Muscle of leg (tissue), 3 donors: ENCODE measurements at regions not wholly inside any gene's neighbourhood (a gene's known extent, or its start where the extent isn't known, plus 50 kb on each side); places are given as distances from the start of the nearest gene placed in this dataset.

Source experiments
- DNase-seq: peaks from one replicate; pipeline ENCODE4 v3.0.0; 2013
- H3K27ac ChIP-seq: one replicate; pipeline ENCODE4 v1.5.1; 2013; ENCODE audit warnings: mild to moderate bottlenecking, low read length, control low read depth
- H3K27me3 ChIP-seq: one replicate; pipeline ENCODE4 v1.6.1; 2013; ENCODE audit warnings: low read length; ENCODE audit not compliant: control insufficient read depth, insufficient read depth
- H3K36me3 ChIP-seq: one replicate; pipeline ENCODE4 v1.6.1; 2013; ENCODE audit warnings: low read length; ENCODE audit not compliant: control insufficient read depth, insufficient read depth
- H3K4me1 ChIP-seq: one replicate; pipeline ENCODE4 v1.6.1; 2013; ENCODE audit warnings: low read length; ENCODE audit not compliant: control insufficient read depth, insufficient read depth
- H3K4me3 ChIP-seq: one replicate; pipeline ENCODE4 v1.5.1; 2013; ENCODE audit warnings: low read length, control low read depth
- H3K9me3 ChIP-seq: replicated peaks from 2 replicates; pipeline ENCODE4 v1.6.1; 2013; ENCODE audit warnings: low read depth, low read length; ENCODE audit not compliant: control insufficient read depth
- WGBS: methylation state at CpG from one replicate; pipeline ENCODE4 v1.1.5; 2013; ENCODE audit warnings: missing lambda C conversion rate; ENCODE audit not compliant: insufficient coverage; 5-methylcytosine and 5-hydroxymethylcytosine counted together

DNA sequence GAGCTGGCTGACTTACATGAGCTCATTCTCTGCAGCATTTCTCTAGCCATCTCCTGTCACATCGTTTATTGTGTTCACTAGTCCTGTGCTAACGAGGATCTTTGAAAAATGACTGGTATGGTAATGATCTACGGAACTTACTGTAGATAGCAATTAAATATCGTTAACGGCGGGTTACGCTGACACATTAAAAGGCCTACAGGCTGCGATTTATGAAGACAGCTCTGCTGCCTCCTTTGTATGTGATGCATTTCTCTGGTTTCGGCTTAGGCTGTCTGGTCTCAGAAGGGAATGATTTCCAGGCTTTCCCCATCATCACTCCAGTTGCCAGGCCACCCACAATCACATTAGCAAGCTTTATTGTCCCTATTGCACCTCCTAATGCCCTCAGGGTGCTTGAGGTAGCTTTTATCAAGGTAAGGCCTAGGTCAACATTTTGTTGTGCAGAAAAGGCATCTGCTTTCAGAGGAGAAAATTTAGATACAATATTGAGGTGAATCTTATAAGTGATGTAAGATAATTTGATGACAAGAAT lies 284.4 kb downstream of the SOX11 start:
- Histone ChIP-seq H3K36me3 (no peaks in the 10 kb centered on the region), H3K27me3 (peaks cover 6% of the 10 kb centered on the region), H3K27ac (no peak overlapping the region), H3K4me1 (peaks cover 7% of the 10 kb centered on the region), H3K9me3 (no peaks in the 10 kb centered on the region), H3K4me3 (no peak overlapping the region)
- WGBS: 79% methylated on average over 2 of the region's 9 CpGs
- no peak for DNase-seq

- peaks cover 8% of the 10 kb centered on the region for H3K27me3 ChIP-seq
- no peak overlapping the region for H3K4me3 ChIP-seq
- no peak overlapping the region for H3K27ac ChIP-seq
- 80% methylated on average over 1 of the region's 2 CpGs for WGBS
- no peaks in the 10 kb centered on the region for H3K36me3 ChIP-seq
- no peaks in the 10 kb centered on the region for H3K9me3 ChIP-seq
- peaks cover 7% of the 10 kb centered on the region for H3K4me1 ChIP-seq
- DNase-seq: no peak
Observed at GRCh38 chr2:5977477-5977876, 285.3 kb downstream of the SOX11 start.

DNA sequence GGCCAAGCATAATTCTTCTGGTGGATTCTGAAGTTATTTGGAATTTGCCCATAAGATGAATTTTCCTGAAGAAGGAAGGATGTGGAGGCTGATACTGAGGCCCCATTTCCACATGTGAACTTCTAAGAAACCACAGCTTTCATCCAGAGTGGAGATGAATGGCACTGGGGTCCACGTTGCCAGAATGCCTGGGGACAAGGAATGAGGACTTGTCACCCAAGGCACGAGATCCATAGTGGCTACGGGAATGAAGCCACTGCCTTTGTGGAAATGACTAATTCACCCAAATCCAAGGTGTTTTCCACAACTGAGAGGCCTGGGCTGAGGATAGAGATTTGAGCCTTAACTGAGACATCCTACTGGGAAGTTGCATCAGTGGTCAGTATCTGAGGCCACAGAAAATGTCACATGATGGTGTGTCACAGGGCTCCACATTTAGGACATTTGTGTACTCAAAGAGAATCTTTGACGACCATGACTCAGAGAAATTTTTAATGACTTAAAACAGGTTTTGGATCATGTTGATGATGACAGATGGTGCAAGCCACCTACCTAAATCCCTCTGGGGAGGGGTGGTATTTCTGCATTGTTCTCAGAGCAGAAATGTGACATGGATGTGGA lies 286.1 kb downstream of the SOX11 start:
- Histone ChIP-seq H3K4me3 (no peak overlapping the region), H3K36me3 (no peaks in the 10 kb centered on the region), H3K4me1 (peaks cover 7% of the 10 kb centered on the region), H3K9me3 (no peaks in the 10 kb centered on the region), H3K27ac (no peak overlapping the region), H3K27me3 (peaks cover 12% of the 10 kb centered on the region)
- no peak for DNase-seq
- 92% methylated on average over 2 of the region's 4 CpGs for WGBS

- Histone ChIP-seq H3K27me3 (peaks cover 14% of the 10 kb centered on the region), H3K36me3 (no peaks in the 10 kb centered on the region), H3K4me1 (peaks cover 6% of the 10 kb centered on the region), H3K4me3 (no peak overlapping the region), H3K27ac (no peak overlapping the region), H3K9me3 (no peaks in the 10 kb centered on the region)
- 76% methylated on average over 5 of the region's 16 CpGs for WGBS
- DNase-seq: no peak
Observed at GRCh38 chr2:5980450-5981190, 288.4 kb downstream of the SOX11 start.

GRCh38 chr2:5982193-5982902 lies 290.2 kb downstream of the SOX11 start:
- 62% methylated on average over 9 of the region's 16 CpGs for WGBS
- Histone ChIP-seq H3K4me1 (peaks cover 6% of the 10 kb centered on the region), H3K9me3 (no peaks in the 10 kb centered on the region), H3K27ac (no peak overlapping the region), H3K27me3 (peaks cover 14% of the 10 kb centered on the region), H3K36me3 (no peaks in the 10 kb centered on the region), H3K4me3 (no peak overlapping the region)
- DNase-seq: no peak

- no peak for DNase-seq
- no peak overlapping the region for H3K27ac ChIP-seq
- 87% methylated on average over 10 of the region's 11 CpGs for WGBS
- H3K4me3 ChIP-seq: no peak overlapping the region
- H3K9me3 ChIP-seq: no peaks in the 10 kb centered on the region
- H3K4me1 ChIP-seq: peaks cover 6% of the 10 kb centered on the region
- H3K27me3 ChIP-seq: peaks cover 14% of the 10 kb centered on the region
- no peaks in the 10 kb centered on the region for H3K36me3 ChIP-seq
Observed at GRCh38 chr2:5982903-5983265, 290.7 kb downstream of the SOX11 start.

DNA sequence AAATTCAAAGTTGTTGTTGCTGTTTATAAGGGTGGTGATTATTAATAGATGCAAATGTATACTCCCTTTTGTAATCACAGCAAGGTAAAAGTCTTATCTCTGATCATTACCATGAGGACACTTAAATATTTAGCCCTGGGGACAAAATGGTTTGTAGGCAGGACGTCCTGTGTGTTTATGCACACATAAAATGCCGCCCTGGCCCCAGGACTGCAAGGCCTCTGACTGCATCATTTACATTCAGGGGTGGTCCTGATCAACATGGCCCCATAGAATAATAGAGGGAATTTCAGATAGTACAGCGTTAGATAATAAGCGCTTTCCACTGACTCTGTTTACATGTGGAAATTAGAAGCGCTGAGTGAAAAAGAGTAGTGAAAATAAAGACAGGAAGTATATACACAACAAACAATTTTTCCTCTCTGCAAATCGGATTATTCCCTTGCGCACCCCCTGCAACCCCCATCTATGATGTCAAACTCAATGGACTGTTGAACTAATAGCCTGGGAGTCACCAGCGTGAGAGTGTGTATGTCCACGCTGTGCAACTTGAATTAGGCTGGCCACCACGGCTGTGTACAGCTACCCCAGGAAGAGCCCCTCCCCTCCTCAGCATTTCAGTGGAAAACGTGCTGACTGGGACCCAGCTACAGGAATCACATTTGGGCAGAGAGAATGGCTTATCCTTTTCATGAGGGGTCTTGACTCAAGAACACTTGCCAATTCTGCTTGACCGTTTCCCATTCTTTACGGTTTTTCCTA lies 291.5 kb downstream of the SOX11 start:
- WGBS: 82% methylated on average over 6 of the region's 13 CpGs
- H3K27me3 ChIP-seq: peaks cover 14% of the 10 kb centered on the region
- peaks cover 6% of the 10 kb centered on the region for H3K4me1 ChIP-seq
- H3K36me3 ChIP-seq: no peaks in the 10 kb centered on the region
- H3K27ac ChIP-seq: no peak overlapping the region
- no peaks in the 10 kb centered on the region for H3K9me3 ChIP-seq
- no peak overlapping the region for H3K4me3 ChIP-seq
- DNase-seq: no peak

- Histone ChIP-seq H3K27me3 (peaks cover 14% of the 10 kb centered on the region), H3K4me3 (no peak overlapping the region), H3K4me1 (peaks cover 6% of the 10 kb centered on the region), H3K27ac (no peak overlapping the region), H3K36me3 (no peaks in the 10 kb centered on the region), H3K9me3 (no peaks in the 10 kb centered on the region)
- DNase-seq: no peak
- no CpG with 5 or more reads among the region's 2 CpGs for WGBS
Observed at GRCh38 chr2:5984273-5984655, 292.1 kb downstream of the SOX11 start.

DNA sequence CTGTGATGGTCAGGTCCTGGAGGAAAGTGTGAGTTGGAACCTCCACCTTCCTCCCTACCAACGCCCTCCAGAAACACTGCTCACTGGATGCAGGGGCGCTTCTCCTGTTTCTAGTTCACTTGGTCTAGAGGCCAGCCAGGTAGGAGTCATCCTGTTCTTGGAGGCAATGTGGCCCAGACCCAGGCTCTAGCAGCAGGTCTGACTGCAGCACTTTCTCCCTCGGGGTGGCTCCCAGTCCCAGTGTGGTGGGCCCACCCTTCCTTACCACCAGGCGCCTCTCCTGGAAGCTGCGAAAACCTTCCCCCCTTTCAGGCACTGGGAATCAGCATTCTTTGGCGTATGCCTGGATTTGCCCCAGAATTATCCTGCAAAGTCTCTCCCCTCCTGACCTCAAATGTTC lies 292.8 kb downstream of the SOX11 start:
- peaks cover 14% of the 10 kb centered on the region for H3K27me3 ChIP-seq
- peaks cover 6% of the 10 kb centered on the region for H3K4me1 ChIP-seq
- DNase-seq: no peak
- 90% methylated on average over 6 of the region's 6 CpGs for WGBS
- H3K27ac ChIP-seq: no peak overlapping the region
- H3K36me3 ChIP-seq: no peaks in the 10 kb centered on the region
- no peak overlapping the region for H3K4me3 ChIP-seq
- no peaks in the 10 kb centered on the region for H3K9me3 ChIP-seq
